IPS DF 4.7 (cell line): ENCODE measurements at regions not wholly inside any gene's neighbourhood (a gene's known extent, or its start where the extent isn't known, plus 50 kb on each side); places are given as distances from the start of the nearest gene placed in this dataset.

Experiments used
- DNase-seq: peaks from one replicate; pipeline ENCODE4 v3.0.0-alpha.2; 2013; ENCODE audit warnings: low spot score; ENCODE audit errors: extremely low read depth

DNA sequence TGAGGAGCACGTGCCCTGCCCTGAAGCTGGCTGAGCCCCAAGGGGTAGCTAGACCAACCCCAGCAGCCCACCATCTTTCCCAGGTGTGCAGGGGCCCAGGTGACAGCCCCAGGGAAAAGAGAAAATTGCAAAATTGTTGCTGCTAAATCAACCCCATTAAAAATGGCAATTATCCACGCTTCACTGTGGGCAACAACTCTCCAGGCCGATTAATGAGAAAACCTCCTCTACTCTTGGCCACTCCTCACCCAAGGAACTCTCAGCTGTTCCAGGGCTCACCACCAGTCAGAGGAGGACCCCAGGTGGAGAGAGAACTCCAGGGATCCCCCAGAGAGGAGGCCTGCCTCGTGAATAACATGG is 516.1 kb upstream of the MGMT start:
- no peak for DNase-seq

DNA sequence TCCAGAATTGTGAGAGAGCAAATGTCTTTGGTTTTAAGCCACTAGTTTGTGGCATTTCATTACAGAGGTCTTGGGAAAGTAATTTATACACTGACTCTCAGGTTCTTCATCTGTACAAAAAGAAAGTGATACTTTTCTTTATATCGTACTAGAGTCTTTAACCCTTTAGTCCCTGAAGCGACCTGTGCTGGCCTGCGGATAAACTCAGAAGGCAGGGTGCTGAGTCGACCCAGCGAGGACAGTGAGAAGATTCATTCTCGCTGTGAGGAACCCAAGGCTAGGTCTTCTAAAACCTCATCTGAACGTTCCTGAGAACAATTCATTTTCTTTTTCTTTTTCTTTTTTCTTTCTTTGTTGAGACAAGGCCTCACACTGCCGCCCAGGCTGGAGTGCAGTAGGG is 514.2 kb upstream of the MGMT start:
- no peak for DNase-seq

DNA sequence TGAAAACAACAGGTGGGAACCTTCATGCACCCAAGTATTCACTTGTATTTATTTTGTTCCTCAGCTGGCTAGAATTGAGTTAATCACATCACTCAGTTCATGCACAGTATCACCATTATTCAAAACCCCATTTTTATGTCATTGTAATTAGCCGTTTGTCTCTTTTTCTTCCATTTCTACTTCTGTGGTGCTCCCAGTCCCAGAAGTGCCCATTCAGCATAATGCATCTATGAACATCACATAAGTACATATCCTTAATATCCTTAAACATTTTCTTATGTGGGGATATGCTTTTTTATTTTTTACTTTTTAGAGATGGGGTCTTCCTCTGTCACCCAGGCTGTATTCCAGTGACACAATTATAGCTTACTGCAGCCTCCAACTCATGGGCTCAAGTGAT is 510.9 kb upstream of the MGMT start:
- no peak for DNase-seq

DNA sequence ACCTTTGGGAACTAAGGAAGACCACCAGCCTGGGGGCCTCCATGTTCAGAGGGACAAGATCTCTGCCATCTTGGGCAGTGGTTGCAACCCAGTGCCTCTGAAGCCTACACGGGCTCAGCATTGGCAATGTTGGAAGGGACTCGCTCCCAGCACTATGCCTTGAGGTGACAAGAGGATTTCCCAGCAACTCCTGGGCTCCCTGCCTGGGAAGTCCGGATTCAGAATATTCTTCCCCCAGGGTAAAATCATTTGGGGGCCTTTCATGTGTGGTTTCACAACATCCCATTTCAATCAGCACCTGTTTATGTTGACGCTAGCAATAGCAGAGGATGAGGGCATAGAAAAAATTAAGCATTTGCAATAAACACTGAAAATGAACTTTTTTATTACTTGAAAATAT is 509.8 kb upstream of the MGMT start:
- DNase-seq, result no peak

DNA sequence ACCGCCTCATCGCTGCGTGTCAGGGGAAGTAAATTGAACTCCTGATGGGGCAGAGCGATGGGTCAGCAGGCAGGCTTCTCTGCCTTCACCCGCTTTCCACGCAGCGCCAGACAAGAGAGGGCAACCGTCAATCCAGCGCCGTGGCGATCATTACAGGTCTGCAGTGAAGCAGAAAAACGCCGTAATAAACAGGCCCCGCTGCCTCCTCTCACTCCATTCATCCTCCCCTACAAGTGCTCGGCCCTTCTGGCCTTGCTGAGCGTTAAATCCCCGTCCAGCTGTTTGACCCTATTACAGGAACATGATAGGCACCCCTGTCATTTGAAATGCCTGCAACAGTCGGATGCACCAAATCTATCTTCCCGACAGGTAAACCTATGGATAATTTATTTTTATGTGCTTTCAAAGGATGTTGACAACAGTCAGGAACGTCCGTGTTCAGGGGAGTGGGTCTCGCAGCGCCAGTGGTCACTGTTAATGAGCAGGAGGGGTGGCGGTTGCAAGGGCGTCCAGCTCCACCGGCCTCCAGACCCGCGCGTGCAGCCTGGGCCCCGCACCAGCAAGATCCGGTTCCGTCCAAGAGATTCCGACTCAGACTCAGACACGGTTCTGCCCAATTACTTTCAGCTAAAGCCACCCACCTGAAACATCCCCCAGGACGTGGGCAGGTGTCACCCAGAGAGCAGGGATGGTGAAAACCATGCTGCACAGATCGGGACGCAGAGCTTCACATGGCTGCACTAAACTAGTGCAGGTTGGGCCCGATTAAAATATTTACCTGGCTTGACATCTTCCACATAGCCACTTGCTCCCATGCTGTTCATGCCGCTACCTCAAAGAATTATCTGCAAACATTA is 508.0 kb upstream of the MGMT start:
- no peak for DNase-seq

DNA sequence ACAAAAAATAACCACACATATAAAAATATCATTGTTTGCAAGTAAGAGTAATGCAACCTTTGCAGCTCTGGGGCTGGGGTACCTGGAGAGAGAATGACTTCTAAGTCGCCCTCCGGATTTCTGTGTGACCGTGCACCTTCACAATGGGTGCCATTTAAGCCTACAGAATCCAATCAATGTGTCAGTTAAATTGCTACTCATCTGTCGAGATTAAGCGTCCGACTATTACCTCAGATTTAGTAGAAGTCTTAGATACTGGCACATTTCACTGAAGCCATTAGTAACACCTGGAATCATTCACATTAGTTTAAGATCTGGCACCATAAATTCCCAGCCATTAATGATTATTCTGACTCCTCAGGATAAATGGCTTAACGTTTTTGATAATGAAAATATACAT is 507.3 kb upstream of the MGMT start:
- DNase-seq, result no peak

DNA sequence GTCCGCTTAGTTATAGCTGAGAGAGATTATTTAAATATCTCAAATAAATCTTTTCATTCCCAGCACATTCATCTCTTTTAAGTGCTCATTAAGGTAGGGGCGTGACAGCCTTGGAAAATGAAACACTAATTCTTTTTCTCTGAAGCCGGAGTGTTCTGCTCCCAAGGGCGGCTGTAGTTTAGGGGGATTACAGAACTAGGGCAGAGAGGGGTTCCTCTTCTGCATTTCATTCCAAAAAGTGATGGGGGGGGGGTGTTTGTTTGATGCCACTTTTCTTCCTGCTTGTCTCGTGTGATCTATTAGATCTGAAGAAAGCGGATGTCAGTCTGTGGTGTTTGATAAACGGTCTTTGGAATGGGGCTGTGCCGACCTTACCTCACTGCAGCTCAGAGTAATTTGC is 506.5 kb upstream of the MGMT start:
- no peak for DNase-seq

DNA sequence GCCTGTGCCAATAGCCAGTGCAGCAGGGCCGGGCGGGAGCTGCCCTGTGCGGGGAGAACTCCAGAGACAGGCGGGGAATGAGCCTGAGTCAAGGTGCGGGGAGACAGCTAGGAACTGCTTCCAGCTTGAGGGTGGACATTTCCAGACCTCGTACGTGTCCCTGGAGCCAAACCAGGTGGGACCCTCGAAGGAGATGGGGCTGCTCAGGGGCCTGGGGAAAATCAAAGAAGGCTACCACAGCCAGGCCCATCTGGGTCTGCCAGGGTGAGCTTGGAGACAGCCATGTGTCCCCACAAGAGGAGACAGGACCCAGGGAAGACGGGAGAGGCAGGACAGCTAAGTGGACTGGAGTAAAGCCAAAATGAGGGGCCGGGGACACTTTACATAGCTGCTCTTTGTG is 504.9 kb upstream of the MGMT start:
- DNase-seq, result no peak

DNA sequence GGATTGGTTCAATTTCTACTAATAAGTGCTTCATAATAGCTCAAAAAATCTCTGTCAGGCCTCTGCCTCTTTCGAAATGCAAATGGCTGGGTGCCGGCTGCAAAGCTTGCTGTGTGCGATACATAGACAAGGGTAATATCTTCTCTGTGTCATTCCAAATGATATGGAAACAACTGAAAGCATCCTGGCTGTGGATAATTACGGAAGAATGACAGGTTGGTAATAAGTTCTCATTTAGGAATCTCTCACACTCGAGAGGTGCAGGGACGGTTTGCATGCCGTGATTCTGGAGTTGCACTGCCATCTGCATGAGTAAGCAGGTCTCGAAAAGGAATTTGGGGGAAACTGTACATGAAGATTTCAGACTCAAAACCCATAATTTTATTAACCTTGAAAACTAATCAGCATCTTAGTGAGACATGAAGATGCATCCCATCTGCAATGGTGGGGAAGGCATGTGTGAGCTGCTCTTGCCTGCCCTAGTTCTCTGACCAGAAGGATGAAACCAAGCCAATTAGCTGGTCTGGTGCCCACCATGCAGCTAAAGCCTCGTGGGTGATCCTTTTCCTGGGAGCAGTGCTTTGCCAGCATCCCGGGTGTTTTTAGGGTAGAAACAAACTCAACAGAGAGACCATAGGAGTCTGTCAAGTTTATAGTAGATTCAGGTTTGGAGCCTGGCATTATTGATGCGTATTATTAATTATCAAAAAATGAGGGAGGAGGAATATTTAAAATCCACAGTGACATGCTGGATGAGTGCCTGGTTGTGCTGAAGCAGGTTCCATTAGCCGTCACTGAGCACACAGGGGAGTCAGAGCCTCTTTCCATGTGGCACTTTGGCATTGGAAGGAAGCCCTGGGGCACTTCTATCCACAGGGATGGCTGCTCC is 503.6 kb upstream of the MGMT start:
- DNase-seq, result no peak

DNA sequence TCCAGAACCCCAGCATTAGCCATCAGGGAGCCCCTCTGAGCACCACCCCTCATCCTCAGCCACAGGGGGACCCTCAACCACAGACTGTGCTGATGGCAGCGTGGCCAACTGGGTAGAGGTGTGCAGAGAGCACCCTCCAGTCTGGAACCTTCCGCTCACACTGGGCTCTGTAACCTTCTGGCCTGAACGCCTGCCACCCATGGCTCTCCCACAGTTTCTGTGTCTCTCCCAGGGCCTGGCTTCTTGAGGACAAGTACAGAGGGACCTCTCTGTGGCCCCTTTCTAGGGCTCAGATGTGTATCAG is 503.0 kb upstream of the MGMT start:
- no peak for DNase-seq

DNA sequence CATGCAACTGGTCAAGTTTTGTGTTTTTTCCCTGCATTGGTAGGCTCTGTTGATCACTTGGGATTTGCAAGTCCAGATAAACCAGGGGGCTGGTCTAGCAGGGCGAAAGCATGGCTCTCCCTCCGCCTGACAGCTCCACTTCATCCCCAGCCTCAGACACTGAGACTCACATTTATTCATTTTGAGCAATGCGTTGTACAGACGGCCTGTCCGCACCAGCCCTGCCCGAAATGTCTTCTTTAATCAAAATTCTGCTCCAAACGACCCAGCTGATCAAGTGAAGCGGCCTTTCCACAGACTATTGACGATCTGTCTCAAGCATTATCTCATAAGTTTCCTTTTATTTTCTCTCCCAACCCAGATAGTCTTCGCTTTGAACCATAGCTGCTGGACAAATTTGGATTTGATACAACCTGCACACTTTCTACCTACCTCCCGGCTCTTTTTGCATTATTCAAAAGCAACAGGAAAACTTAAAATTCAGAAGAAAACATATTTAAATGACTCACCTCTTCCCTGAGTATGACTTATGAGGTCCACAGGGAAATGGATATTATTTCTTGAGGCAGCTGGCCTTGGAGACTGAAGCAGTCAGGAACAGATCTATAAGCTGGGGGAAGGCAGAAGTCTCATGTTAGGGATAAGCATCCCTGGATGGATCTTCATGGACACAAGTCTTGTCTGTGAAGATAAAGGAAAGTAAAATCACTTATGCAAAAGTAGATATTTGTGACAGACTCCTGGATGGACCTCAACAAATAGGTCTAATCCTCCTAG is 498.9 kb upstream of the MGMT start:
- DNase-seq, result no peak

DNA sequence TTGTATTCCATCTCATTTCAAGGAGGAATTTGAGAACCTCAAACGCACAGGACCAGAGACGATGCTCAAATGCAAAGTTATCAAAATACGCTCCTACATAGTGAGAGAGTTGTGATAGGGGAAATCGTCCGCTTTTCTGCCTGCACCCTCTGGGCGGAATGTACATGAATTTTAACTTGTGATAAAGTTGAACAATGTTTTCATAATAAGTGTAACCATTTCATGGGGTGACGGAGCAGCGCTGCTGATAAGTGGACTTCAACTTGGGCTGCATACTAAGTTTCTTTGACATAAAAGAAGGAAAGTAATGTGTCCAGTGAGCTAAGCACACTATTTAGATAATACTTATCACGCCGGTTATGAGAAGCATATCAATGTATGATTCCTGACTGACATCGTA is 497.5 kb upstream of the MGMT start:
- no peak for DNase-seq

DNA sequence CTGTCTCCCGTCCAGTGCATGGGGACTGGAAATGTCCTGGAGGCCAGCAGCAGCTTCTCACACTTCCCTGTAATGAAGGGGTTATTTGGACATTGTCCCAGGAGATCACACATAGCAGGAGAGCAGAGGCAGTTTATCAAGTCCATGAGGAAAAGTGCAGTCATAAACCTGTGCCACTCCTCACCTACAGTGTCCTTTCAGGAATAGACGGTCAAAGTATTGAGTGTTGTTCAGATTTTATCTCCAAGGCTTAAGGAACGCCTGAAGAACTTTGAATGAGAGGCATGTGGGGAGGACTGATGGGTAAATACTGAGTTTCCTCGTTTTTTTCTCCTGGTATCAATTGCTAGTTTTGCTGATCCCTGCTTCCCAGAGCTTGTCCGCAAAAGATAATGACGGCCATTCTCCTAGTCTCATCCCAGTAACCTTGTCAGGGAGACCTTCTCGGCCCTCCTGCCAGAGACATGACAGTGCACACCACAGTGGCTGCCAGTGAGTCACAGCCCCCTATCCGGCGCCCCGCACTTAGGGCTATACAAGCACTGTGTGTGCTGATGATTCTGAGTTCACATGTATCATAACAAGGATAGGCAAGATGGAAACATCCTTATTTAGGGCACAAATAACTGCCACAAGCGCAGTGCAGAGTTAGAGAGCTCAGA is 495.5 kb upstream of the MGMT start:
- DNase-seq, result no peak

DNA sequence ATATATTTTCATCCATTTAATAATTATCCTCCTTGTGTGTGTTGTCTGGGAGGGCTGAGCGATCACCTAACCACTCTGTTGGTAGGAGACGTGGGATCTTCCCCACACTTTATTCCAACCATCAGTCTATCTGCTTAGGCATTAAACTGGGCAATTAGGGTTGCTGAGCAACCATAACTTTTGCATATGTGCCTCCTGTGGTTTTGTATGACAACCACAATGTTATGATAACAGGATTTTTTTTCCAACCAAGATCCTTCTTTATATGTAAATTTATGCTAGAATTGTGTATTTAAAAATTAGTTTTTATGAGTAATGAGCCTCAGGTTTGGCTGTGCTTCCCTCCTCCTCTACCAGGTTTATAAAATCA is 495.0 kb upstream of the MGMT start:
- DNase-seq, result no peak

DNA sequence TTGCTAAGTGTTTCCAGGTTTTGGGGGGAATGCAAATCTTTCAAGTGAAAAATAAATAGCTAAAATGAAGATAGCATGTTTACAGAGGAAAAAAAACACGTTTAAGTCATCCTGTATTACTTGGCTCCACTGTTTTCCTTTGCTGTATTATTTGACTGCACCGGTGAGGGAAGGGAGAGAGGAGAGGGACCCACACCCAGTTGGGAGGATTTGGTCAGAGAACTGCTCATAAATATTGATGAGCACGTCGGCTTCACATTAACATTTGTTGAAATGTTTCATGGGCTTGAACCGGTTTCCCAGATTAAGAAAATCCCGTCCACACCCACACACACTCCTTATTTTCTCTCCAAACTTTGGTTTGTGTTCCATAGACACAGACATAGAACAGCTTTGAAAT is 493.8 kb upstream of the MGMT start:
- no peak for DNase-seq

DNA sequence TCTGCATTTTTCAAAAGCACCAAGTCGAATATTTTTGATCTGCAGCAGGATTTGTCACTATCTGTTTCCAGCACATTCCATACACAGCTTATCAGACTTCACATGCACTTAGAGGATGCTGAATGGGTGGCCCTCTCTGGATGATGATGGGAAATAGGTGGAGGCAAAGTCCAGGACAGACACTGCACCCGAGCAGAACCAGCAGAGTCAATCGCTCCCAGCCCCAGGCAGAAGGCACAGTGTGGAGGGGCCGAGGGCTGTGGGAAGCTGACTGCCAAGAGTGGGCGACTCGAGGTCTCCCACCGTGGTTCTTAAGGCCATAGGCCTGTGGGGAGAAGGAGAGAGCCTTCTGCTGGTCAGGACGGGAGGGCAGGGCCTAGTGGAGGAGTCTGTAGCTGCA is 490.2 kb upstream of the MGMT start:
- DNase-seq, result no peak

DNA sequence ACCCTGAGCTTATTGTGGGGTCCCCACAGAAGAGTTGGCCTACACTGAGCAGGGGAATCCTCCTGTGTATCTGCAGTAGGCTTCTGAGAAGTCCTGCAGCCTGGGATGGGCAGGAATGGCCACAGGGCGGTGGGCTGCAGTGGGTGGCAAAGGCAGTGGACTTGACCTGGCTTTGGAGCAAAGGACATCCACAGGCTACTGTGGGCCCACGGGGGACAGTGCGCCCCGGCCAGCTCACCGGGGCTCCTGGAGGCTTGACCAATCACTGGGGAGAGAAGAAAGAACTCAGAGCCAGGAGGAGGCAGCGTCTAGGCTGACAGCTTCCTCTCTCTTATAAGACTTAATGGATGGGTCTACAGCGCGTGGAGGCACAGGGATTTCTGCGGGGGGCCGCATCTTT is 488.8 kb upstream of the MGMT start:
- no peak for DNase-seq

DNA sequence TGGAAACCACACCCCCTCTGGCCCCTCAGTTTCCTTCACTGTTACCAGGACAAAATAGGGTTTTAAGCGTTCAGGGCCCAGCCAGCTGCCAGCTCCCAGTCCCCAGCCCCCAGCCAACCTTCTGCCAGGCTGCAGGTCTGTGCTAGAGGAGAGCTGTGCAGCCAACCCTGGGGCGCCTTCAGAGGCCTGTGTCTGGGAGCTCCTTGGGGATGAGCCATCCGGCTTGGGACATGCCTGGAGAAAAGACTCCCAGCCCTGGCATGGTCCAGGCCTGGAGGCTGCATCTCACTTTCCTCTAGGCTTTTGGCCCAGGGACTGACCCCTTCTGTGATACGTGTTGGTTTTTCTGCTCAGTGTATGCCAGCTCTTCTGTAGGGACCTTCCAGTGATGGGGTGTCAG is 487.6 kb upstream of the MGMT start:
- DNase-seq, result no peak

DNA sequence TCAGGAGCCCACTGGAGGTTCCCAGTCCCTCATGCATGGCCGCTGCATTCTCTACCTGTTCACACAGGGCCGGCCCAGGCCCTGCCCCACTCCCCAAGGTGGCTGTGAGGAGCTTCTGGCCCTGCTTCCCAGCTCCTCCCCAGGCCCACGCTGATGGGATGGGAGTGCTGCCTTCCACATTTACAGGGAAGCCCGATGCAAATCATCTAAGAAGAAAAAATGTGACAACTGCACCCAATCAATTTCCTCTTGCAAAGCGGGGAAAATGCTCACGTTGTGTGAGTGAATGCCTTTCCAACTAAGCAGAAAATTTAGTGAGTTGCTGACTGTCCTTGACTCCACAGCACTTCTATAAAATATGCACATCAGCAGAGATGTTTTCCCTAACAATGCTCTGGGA is 485.8 kb upstream of the MGMT start:
- no peak for DNase-seq

DNA sequence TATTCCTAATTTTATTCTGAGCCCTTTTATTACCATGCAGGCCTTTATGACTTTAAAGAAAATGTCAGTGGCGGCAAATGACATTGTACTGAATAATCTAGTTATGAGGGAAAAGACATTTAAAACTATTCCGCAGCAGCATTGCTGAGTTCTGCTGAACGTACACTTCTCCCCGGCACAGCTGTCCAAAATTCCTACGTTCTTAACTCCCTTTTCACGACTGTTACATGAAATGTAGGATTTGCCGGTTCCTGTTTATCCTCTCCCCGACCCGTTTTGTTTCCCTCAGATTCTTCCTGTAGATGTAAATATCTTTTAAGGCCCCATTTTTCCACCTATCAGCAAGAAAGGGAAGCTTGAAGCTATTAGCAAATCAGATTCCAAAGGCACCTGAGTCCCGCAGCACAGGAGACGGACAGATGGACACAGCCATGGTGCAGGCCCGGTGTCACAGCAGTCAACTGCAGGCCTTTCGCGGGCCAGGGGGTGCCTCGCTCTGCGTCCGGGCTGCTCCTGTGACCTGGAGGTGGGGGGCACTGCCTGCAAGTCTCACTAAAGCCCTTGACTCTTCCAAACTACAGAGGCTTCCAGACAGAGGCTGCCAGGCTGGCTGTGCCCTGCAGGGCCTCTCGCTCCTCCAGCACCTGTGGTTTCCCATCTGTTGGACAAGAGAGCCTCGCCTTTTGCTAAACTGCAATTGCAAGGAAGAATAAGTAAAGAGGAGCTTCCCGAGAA is 485.0 kb upstream of the MGMT start:
- DNase-seq, result no peak

DNA sequence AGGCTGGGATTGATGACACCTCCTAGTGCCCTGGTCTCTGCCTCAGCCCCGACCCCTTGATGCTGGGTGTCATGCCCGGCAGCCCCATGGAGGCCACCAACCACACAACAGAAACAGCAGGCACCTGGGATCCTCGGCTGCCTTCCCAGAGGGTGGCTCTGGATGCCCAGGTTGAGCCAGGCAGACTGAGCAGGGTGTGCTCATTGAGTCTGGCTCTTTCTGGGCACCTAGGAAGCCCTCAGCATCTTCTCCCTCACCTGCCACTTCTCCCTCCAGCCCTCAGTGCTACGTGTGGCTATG is 484.5 kb upstream of the MGMT start:
- no peak for DNase-seq
